Choroid plexus epithelial cell (primary cell): ENCODE measurements at regions not wholly inside any gene's neighbourhood (a gene's known extent, or its start where the extent isn't known, plus 50 kb on each side); places are given as distances from the start of the nearest gene placed in this dataset.

ENCODE experiments used
- DNase-seq: peaks from one replicate; pipeline ENCODE4 v3.0.0-alpha.2; 2010; ENCODE audit warnings: low read depth
- H3K4me3 ChIP-seq: 2 replicates; pipeline ENCODE4 v1.5.1; 2011; ENCODE audit warnings: low read depth, mild to moderate bottlenecking, control low read depth, low read length, moderate library complexity
- CTCF ChIP-seq: conservative IDR thresholded peaks from 2 replicates; pipeline ENCODE4 v1.5.1; 2011; ENCODE audit warnings: low read depth, mild to moderate bottlenecking, control low read depth, inconsistent platforms, low read length, moderate library complexity

DNA sequence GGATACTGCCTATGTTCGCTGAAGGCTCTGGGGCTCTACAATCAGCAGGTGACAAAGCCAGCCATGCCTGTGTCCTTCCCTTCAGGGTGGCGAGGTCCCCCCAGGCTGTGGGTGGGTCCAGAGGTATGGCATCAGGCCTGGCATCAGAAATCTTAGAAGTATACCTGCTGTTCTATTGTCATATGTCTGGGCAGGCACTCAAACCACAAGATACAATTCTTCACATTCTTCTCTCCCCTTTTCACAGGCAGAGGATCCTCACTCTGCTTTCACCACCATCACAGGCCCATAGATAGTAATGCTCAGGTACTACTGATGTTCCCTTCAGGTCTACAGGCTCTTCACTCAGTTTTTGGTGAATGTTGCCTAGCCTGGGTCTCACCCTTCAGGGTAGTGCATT is 1180.0 kb upstream of the CITED2 start:
- no peak for TF ChIP-seq CTCF
- peak; percentile 39 for DNase-seq
- H3K4me3 ChIP-seq: no peak overlapping the region

DNA sequence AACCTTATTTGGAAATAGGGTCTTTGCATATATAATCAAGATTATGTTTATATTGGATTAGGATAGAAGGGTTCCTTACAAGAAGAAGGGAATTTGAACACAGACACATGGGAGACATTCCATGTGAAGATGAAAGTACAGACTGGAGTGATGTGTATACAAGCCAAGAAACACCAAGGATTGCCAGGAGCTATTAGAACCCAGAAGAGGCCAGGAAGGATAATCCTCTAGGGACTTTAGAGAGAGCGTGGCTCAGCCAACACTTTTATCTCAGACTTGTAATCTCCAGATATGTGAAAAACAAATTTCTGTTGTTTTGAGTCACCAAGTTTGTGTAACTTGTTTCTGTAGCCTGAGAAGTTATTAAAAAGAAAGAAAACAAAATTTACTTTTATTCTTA is 1173.9 kb upstream of the CITED2 start:
- no peak overlapping the region for H3K4me3 ChIP-seq
- no peak for DNase-seq
- no peak for TF ChIP-seq CTCF

GRCh38 chr6:140546640-140547039 is 1172.2 kb upstream of the CITED2 start:
- no peak overlapping the region for H3K4me3 ChIP-seq
- no peak for TF ChIP-seq CTCF
- peak; percentile 51 for DNase-seq

DNA sequence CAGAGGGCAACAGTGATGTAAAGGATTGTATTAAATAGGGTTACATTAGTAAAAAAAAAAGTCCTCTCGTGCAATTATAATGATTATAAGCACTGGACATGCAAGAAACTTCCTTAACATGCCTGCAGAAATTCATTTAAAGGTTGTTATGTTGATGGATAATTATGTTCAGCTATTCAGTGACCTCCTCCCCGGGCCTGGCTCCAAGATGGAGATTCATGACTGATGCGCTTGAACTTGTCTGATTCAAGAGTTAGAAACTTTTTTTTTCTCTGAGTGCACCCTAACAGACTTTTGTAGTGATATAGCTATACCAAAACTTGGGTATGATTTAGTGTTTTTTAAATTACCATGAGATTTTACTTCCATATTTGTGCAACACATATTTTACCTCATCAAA is 1170.0 kb upstream of the CITED2 start:
- H3K4me3 ChIP-seq: no peak overlapping the region
- DNase-seq: no peak
- TF ChIP-seq CTCF: no peak

DNA sequence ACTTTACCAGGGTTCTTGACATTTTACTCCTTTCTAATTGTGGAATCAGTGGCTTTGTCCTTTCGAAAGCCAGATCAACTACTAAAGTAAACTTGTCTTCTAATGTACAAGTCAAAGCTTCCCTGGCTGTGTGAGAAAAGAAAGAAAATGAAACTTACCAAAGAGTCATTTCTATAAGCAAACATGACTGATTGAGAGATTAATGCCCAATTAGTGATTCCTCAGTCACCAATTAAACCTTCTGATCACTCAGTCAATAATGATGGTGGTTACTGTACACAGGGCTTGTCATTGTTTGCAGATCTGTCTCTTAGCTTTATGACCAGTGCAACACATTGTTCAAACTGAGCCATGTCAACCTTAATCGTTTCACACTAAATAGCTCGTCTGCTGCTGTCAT is 1168.4 kb upstream of the CITED2 start:
- TF ChIP-seq CTCF: no peak
- no peak for DNase-seq
- no peak overlapping the region for H3K4me3 ChIP-seq

- no peak overlapping the region for H3K4me3 ChIP-seq
- TF ChIP-seq CTCF: no peak
- peak; percentile 61 for DNase-seq
Observed at GRCh38 chr6:140541288-140541687, 1166.8 kb upstream of the CITED2 start.

GRCh38 chr6:140540743-140541142 is 1166.3 kb upstream of the CITED2 start:
- TF ChIP-seq CTCF: no peak
- no peak for DNase-seq
- H3K4me3 ChIP-seq: no peak overlapping the region
